ENCODE measurements at regions not wholly inside any gene's neighbourhood (a gene's known extent, or its start where the extent isn't known, plus 50 kb on each side); places are given as distances from the start of the nearest gene placed in this dataset.

GRCh38 chr2:191567206-191567605 is 110.7 kb upstream of the NABP1 start:
- no peak for DNase-seq (ENCODE audit: low read depth)
- no peak overlapping the region for H3K4me3 ChIP-seq (ENCODE audit: low read length)
- TF ChIP-seq, protein P1, sequence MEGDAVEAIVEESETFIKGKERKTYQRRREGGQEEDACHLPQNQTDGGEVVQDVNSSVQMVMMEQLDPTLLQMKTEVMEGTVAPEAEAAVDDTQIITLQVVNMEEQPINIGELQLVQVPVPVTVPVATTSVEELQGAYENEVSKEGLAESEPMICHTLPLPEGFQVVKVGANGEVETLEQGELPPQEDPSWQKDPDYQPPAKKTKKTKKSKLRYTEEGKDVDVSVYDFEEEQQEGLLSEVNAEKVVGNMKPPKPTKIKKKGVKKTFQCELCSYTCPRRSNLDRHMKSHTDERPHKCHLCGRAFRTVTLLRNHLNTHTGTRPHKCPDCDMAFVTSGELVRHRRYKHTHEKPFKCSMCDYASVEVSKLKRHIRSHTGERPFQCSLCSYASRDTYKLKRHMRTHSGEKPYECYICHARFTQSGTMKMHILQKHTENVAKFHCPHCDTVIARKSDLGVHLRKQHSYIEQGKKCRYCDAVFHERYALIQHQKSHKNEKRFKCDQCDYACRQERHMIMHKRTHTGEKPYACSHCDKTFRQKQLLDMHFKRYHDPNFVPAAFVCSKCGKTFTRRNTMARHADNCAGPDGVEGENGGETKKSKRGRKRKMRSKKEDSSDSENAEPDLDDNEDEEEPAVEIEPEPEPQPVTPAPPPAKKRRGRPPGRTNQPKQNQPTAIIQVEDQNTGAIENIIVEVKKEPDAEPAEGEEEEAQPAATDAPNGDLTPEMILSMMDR (conservative IDR thresholded peaks at IDR 0.05; ENCODE audit: low read depth, low read length): no peak

DNA sequence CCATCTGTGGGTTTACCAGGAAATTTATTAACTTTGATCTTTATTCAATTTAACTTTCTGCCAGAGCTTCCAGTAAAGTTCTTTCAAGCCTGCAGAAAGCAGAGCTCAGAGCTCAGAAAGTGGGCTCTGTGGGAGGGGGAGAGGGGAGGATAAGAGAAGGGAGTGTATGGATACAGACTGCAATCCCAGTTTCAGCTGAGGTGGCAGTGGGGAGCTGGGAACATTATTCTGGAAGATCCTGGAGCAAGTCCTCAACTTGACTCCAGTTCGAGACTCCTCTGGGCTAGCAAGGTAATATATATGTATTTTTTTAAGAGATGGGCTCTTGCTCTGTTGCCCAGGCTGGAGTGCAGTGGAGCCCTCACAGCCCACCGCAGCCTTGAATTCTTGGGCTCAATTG is 108.9 kb upstream of the NABP1 start:
- no peak overlapping the region for H3K4me3 ChIP-seq (ENCODE audit: low read length)
- DNase-seq (ENCODE audit: low read depth): no peak
- TF ChIP-seq, protein P1 (conservative IDR thresholded peaks at IDR 0.05; ENCODE audit: low read depth, low read length): no peak

- no peak overlapping the region for H3K4me3 ChIP-seq (ENCODE audit: low read length)
- no peak for DNase-seq (ENCODE audit: low read depth)
- TF ChIP-seq, protein P1 (conservative IDR thresholded peaks at IDR 0.05; ENCODE audit: low read depth, low read length): peak; percentile 55
Measured at GRCh38 chr2:191571163-191571769, 106.7 kb upstream of the NABP1 start.

GRCh38 chr2:191572319-191572718 is 105.6 kb upstream of the NABP1 start:
- H3K4me3 ChIP-seq (ENCODE audit: low read length): no peak overlapping the region
- DNase-seq (ENCODE audit: low read depth): no peak
- TF ChIP-seq, protein P1 (conservative IDR thresholded peaks at IDR 0.05; ENCODE audit: low read depth, low read length): no peak

GRCh38 chr2:191573216-191573615 is 104.7 kb upstream of the NABP1 start:
- TF ChIP-seq, protein P1 (conservative IDR thresholded peaks at IDR 0.05; ENCODE audit: low read depth, low read length): no peak
- H3K4me3 ChIP-seq (ENCODE audit: low read length): no peak overlapping the region
- no peak for DNase-seq (ENCODE audit: low read depth)

- TF ChIP-seq, protein P1 (conservative IDR thresholded peaks at IDR 0.05; ENCODE audit: low read depth, low read length): no peak
- H3K4me3 ChIP-seq (ENCODE audit: low read length): no peak overlapping the region
- DNase-seq (ENCODE audit: low read depth): no peak
Measured at GRCh38 chr2:191574232-191574631, 103.7 kb upstream of the NABP1 start.

DNA sequence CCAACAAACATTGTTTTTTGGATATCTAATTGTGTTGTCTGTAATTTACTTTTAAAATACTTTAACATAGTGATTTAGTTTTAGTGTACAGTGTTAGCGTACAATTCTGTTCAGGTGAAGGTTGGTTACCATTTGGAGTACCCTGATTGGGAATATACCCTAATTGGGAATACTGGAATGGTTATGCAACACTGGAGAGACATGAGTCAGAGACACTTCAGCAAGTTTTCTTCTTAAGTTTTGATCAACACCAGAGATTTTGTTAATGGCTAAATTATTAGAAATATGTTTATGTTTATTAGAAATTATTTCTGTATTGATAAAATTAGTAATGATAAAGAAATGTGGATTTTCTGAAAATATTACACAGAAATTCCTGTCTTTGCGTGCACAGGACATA is 100.3 kb upstream of the NABP1 start:
- no peak overlapping the region for H3K4me3 ChIP-seq (ENCODE audit: low read length)
- TF ChIP-seq, protein P1 (conservative IDR thresholded peaks at IDR 0.05; ENCODE audit: low read depth, low read length): no peak
- DNase-seq (ENCODE audit: low read depth): no peak

All from retinal pigment epithelial cell (primary cell).